NCI-H2227 (cell line): ENCODE measurements at regions not wholly inside any gene's neighbourhood (a gene's known extent, or its start where the extent isn't known, plus 50 kb on each side); places are given as distances from the start of the nearest gene placed in this dataset.
A peak's percentile ranks its signal among the peaks of the same experiment; 100 is the strongest.
"Not testable (repeated sequence)": the region's sequence is repeated elsewhere in the genome, so short reads cannot be mapped to it uniquely, and the experiment has no call there.

Source experiments
- DNase-seq: peaks from one replicate; lab custom pipeline; 2025; ENCODE audit not compliant: unreplicated experiment; lab: John Stamatoyannopoulos, UW

GRCh38 chr22:44580176-44581095 is 82.4 kb upstream of the RTL6 start:
- peak; percentile 36 for DNase-seq

DNA sequence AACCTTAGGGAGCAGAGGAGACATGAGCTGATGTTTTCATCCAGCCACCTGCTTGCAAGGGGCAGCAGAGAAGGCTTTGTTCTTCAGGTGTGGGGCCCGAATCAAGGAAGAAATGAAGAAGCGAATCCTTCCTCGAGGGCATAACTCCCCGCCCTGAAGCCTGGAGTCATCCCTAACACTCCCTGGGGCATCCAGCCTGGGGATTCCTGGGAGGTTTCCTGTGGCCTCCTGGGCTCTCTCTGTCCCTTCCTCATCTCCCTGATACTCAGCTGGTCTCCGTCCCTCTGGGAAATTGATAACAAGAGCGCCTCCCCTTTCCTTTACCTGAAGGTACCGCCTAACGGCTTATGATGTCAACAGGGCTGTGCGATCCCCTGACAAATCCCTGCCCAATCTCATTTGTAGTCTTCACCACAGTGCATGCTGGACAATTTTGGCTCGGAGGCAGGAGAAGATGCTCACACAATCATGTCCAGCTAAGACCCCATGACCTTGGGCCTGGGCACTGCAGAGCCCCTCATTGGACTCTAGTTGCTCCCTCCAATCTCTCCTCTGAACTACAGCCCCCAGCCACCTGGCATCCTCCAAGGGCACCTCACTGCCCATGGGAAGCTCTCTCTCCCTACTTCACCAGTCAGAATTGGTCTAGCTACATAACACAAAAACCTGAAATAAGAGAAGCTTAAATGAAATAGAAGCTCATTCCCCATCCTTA is 80.6 kb upstream of the RTL6 start:
- no peak for DNase-seq

DNA sequence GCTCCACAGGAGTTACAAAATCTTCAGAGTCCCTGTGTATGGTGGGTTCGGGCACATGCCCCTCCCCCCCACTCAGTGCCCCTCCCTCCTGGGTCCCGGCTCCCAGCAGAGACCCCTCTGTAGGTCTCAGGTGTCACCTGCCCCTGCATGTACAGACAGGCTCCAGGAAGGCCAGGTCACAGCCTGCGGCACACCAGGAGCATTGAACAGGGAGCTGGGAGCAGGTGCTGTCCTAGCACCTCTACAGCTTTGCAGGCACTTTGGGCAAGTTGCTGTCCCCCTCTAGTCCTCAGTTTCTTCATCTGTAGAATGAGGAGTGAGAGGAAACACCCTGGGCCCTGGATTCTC is 80.1 kb upstream of the RTL6 start:
- no peak for DNase-seq

- no peak for DNase-seq
These were observed 79.5 kb upstream of the RTL6 start for GRCh38 chr22:44577391-44578109.

GRCh38 chr22:44576311-44577260 is 78.6 kb upstream of the RTL6 start:
- DNase-seq = no peak

DNA sequence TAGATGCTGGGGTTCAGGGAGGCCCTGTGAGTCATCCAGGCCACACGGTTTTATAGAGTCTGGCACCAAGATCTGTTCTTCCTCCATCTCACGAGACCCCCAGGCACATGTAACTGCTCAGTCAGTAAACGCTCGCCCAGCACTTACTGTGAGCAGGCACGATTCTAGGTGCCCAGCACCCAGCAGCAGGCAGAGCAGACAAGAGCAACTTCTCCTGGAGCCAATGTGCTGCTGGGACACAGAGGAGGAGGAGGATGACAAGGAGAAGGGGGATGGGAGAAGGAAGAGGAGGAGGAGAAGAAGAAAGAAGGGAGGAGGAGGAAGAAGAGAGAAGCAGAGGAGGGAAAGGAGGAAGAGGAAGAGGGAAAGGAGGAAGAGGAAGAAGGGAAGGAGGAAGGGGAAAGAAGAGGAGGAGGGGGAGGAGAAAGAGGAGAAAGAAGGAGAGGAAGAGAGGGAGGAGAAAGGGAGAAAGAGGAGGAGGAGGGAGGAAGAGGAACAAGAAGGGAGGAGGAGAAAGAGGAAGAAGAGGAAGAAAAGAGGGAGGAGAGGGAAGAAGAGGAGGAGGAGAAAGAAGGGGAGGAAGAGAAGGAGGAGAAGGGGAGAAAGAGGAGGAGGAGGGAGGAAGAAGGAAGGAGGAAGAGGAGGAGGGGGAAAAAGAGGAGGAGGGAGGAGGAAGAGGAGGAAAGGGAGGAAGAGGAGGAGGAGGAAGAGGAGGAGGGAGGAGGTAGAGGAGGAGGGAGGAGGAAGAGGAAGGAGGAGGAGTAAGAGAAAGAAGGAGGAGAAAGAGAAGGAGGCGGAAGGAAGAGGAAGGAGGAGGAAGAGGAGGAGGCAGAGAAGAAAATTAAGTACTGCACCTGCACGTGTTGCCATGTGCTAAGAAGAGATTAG is 77.6 kb upstream of the RTL6 start:
- DNase-seq = no peak

DNA sequence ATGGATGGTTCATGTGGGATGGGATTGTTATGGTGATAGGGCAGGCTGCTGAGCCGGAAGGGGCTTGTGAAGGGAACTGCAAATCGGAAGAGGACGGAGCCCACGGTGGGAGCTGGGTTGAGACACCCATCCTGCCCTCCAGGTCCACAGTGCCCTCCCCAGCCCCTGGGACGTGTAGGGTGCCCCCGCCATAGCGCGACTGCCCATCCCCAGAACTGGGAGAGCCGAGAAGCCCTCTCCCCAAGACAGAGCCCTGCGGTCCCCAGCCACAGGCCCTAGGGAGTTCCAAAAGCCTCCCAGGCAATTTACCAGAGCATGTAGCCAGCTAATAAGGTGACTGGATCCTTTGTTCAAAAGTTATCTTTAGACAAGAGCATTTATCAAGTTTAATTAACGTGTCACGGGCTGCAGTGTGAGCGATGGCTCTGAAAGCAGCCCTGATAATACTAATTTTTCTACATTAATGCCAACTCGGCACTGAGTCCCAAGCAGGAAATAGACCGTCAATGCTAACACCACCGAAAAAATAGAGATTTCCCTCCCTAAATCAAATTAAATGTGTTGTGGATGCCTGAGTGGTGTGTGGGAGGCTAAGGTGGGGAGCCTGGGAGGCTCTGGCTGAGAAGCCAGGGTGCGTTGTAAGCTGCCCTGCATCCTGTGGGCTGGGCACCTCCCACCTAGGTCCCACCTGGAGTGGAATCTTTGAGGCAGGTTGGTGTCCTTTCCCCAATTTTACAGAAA is 76.8 kb upstream of the RTL6 start:
- DNase-seq = no peak

- no peak for DNase-seq
These were observed 76.1 kb upstream of the RTL6 start for GRCh38 chr22:44574057-44574639.

DNA sequence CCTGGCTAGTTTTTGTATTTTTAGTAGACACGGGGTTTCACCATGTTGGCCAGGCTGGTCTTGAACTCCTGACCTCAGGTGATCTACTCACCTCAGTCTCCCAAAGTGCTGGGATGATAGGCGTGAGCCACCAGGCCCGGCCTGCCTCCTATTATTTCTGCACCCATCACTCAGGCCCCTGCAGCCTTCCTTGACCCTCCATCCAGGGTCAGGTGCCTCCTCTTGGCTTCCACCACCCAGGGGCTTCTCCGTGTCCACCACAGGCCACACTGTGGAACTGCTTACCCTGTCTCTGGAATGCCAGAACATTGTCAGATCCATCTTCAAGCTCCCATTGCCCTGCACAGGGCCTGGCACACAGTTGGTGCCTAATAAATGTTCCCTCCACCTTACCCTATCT is 75.4 kb upstream of the RTL6 start:
- no peak for DNase-seq

DNA sequence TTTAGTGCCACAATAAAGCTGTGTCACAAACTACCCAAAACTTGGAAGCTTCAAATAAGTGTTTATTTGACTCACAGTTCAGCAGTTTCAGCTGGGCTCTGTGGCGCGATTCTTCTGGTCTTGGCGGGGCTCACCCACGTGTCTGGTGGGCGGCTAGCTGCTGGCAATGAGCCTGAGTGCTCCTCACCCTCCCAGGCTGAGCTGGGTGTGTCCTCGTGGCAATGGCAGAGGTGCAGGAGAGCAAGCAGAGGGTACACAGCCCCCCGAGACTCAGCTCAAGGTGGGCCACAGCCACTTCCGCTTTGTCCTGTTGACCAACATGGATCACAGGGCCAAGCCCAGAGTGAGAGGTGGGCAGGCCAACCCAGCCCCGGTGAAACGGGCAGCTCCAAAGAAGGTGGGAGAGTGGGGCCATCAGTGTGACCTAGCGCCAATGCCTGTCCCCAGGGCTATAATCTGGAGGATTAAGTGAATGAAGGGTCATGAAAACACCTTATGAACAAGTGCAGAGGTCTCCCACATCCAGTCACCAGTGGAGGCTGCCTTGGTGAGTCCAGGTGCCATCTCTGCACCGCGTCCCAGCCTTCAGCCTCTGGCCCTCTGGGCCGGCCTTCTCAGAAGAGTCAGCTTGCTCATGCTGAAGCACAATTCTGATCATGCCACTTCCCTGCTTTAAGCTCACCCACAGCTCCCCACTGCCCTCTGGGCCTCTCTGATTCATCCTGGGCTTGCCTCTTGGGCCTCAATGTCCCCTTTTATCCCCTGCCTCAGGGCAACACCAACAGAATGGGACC is 74.6 kb upstream of the RTL6 start:
- DNase-seq = no peak

DNA sequence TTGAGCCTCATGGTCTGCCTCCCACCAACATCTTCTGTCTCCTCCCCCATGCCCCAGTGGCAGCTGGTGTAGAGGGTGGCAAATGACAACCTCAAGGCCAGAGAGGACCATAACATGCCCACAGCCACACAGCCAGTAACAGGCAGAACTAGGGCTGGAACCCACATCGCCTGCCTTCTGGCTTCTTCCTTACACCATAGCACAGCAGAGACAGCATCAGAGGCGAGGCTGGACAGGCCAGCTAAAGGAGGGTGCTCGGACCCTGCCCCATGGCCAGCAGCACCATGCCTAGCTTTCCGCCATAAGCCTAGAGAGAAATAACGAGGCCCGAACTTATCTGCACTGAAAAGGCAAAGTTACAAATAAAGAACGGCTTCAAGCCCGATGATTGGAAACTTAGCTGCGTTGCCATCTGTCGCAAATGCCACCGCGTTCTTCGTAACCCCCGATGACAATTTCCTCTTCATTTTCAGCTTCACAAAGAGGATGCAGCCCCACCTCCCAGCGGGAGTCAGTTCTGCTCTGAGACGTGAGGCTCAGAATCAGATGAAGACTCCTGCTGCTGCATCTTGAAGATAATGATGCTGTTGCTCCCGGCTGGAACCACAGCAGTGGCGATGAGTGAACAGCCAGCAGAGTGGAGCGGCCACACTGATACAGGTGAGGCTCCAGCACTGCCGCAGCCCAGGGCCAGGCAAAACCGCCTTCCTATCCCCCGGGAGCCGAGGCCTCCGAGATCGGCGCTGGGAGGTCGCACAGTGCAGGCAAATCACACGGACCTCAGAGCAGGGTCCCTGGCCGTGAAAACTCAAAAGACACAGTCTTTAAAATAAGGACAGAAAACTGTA is 73.8 kb upstream of the RTL6 start:
- peak; percentile 55 for DNase-seq

DNA sequence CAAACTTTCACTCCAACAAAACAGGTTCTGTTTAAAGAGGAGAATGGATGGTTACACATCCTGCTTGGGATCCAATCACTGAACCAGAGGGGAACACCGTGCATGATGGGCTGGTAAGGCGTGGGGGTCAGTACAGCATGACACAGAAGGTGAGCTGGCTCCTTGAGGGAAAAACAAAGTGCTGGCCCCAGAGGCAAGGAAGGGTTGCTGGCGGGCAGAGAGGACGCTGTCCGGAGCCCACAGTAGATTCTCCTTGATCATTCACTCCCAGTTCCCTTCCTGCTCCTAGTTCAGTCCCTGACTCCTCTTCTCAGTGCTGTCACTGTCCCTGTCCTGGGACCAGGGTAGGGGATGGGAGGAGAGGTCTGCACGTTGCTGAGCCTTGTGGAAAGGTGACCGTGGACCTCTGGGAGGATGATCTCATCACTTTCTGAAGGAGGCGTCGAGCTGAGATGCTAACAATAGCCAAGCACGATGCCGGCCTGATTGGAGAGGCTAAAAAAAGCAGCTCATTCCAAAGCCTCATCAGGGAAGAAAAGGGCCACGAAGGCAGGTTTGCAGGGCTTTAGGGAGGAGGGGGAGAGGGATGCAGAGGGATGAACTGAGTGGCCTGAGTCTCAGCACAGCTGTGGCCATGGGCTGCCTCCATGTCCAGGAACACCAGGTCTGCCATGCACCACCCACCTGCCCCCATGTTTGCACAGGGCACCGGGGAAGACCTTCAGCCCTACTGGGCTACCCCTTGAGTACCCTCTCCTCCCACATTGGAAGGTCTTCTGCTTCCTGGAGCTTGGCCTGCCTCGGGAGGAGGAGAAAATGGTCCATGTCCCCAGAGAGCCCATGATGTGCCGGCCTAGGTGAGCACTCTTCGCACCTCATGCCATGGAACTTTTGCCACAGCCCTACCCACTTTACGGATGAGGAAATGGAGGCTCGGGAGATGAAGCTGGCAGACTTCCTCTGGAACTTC is 72.7 kb upstream of the RTL6 start:
- DNase-seq = no peak

DNA sequence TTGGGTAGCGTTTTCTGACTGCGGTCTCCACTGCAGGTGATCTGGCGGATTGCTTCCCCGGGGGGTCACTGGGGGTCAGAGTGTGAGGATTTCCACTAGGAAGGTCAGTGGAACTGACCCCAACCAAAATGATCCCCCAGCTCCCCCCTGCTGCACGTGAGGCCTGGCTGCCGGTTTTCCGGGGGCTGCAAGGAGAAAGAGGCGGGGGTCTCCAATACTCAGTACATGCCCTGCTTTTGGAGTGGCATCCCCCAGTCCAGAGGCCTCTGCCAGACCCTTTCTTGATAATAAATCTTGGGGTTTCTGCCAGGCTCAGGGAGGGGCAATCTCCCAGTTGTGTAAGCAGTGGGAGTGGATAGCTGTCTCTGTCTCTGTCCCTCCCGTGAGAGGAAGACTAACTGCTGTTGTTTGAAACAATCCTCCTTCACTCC is 71.5 kb upstream of the RTL6 start:
- no peak for DNase-seq

- DNase-seq = no peak
These were observed 69.9 kb upstream of the RTL6 start for GRCh38 chr22:44567846-44568493.

GRCh38 chr22:44567378-44567841 is 69.4 kb upstream of the RTL6 start:
- not testable (repeated sequence) for DNase-seq
